GM21717 (cell line): ENCODE measurements at regions not wholly inside any gene's neighbourhood (a gene's known extent, or its start where the extent isn't known, plus 50 kb on each side); places are given as distances from the start of the nearest gene placed in this dataset.

Source experiments
- ATAC-seq: cut with Tn5 transposase; IDR thresholded peaks from one replicate; pipeline ENCODE4 v1.9.1; 2021; ENCODE audit warnings: mild to moderate bottlenecking, moderate library complexity; ENCODE audit not compliant: unreplicated experiment

- no peak for ATAC-seq
These were observed 195.7 kb downstream of the GASK1B start for GRCh38 chr4:157977086-157977485.

DNA sequence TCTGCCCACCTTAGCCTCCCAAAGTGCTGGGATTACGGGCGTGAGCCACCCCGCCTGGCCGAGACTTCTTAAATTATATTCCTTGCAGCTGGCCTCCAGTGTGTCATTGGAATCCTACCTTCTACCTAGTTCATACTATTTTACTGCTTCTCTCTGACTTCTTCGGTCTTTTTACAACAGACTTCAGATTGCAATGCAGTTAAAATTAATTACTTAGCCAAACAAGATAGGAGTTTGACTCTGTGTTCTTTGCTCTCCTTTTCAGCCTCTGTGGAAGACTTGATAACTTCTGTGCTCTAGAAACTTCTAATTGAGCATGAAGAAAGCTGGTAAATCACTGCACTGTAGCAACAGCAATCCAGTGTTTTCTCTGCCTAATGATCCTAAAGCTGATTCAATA lies 199.5 kb downstream of the GASK1B start:
- ATAC-seq = no peak

GRCh38 chr4:157964463-157964862 lies 208.4 kb downstream of the GASK1B start:
- ATAC-seq = no peak

- ATAC-seq = no peak
These were observed 211.4 kb downstream of the GASK1B start for GRCh38 chr4:157961229-157961990.

GRCh38 chr4:157957905-157958304 lies 214.9 kb downstream of the GASK1B start:
- no peak for ATAC-seq

- ATAC-seq = no peak
These were observed 230.8 kb downstream of the GASK1B start for GRCh38 chr4:157942017-157942416.

GRCh38 chr4:157934151-157934550 lies 238.7 kb downstream of the GASK1B start:
- no peak for ATAC-seq

GRCh38 chr4:157932936-157933335 lies 239.9 kb downstream of the GASK1B start:
- ATAC-seq = no peak

- ATAC-seq = no peak
These were observed 243.3 kb downstream of the GASK1B start for GRCh38 chr4:157929486-157929885.

DNA sequence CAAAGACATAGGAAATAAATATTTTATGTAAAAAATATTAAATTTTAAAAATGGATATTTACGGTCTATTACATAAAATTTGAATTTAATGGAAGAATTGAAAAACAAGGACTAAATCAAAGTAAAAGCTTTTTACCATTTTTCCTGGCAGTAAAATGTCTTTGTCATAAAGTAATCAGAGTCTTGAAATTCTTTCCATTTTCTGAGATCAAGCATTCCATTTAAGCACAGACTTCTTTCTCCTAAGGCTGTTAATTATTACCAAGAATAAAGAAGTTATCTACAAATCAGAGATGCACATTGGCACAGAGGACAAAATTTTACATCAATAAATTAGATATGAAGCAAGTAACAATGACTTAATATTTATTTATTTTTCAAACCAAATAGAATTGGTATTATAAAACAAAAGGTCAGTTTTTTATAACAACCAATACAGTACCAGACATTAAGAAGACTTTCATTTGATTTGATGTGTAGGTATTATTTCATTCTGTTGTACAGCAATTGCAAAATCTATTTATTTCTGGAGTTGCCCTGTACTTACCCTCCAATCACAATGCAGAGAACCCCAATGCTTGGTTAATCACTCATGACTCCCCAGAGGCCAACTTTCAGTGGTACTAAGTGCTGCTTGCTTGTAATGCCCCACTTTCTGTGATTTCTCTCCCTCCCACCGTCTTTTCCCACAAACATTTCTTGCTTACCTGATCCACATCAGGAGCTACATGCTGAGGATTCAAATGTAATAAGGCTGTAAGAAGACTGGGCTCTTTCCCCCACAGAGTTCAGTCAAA lies 254.6 kb downstream of the GASK1B start:
- no peak for ATAC-seq

- ATAC-seq = no peak
These were observed 260.6 kb downstream of the GASK1B start for GRCh38 chr4:157912212-157912611.

DNA sequence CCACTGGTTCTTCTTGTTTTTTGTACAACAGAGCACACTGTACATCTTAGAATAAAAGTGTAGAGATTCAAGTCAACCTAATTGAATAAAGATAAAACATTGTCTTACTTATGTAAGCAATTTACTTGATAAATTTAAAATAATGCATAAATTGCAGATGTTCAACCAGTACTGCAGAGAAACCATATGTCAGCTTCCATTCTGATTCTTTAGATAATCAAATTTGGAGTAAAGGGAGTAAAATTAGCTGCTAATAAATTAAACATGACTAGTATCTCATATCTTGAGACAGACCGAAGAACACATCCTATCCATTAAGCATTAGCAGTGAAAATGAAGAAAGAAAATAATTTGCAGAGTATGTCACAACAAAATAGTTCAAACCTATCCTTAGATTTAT lies 261.2 kb downstream of the GASK1B start:
- ATAC-seq = no peak

GRCh38 chr4:157908691-157909090 lies 264.1 kb downstream of the GASK1B start:
- ATAC-seq = no peak

DNA sequence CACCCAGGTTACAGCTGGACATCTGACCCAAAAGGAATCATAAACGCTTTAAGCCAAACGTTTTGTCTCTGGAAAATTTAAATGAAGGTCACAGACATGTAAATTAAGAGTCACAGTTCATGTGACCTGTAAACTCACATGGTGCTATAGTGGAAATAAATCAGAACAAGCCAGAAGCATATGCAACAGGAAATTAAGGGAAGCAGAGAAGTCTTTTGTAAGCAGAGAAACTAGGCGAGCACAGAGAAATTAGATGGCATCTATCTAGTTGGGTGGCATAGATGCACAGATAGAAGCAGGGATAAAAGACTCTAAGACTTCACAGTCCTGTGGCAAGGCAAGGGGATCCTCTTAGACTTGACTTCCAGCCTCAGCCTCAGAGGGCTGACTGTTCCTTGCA lies 264.8 kb downstream of the GASK1B start:
- no peak for ATAC-seq

GRCh38 chr4:157907226-157907946 lies 265.4 kb downstream of the GASK1B start:
- no peak for ATAC-seq

DNA sequence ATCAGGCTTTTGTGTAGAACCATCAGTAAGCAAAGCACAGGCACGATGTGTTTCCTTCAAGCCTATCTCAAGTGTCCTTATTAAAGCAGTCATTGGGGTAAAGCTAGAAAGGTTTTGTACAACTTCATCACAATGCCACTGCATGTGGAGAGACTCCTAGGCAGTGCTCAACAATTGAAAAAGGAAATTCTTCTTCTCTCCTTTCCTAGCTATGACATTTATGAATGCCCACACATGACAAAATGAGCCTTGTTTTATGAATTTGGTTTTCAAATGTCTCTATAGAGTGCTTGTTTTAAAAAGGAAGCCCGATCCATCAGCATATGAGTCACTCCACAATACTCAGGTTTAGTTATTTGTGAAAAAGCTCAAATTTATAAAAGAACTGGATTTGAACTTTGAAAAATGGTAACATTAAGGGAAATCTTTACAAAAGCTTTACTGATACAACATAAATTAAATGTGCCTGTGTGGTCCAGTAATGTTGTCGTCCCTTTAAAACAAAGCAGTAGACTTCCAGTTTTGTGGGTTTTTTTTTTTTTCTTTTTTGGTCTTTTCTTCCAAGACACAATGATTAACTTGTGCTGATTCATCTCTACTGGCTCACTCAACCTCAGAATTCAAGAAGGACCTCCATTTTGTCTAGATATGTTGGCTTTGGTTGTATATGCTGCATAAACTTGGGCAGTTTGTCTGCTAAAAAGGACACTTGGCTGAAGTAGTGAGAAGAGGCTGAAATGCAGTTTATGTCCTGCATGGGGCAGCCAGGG lies 273.8 kb downstream of the GASK1B start:
- no peak for ATAC-seq

DNA sequence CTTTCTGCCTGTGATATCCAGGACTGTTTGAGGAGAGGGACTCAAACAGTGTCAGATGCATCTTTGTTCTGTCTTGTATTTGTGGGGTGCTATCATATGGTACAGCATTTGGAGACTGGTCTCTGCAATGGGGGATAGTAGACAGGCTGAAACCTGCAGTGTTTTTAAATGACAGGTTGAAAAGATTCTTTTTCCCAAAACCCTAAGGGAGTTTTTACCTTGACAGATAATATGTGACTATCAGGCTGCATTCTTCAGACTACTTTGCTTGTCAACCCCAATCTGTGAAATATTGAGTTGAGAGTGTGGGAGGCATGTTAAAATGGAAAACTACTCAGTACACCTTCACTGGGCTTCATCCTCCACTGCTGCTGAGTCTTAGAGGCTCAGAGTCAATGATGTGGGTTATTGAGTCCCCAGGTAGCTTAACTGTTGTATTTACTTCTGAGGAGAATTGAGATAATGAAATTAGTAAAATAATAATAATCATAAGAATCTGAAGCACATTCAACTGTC lies 274.9 kb downstream of the GASK1B start:
- no peak for ATAC-seq

DNA sequence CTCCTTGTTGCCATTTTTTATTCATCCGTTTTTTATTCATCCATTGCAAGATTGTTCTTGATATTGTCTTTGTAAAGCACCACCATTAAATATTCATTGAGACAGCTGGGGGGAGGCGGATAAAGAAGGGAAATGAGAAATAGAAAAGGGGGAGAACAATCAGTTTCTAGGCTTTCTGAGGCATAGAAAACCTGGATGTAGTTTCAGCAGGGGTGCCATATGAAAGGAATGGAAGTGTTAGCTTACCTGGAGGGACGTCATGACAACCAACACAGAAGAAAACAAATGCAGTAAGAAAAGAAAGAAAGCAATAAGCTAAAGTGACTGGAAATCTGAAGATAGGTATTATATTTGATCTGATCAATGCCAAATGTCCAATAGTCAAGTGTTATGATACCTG lies 276.1 kb downstream of the GASK1B start:
- no peak for ATAC-seq

- no peak for ATAC-seq
These were observed 277.6 kb downstream of the GASK1B start for GRCh38 chr4:157895205-157895604.

DNA sequence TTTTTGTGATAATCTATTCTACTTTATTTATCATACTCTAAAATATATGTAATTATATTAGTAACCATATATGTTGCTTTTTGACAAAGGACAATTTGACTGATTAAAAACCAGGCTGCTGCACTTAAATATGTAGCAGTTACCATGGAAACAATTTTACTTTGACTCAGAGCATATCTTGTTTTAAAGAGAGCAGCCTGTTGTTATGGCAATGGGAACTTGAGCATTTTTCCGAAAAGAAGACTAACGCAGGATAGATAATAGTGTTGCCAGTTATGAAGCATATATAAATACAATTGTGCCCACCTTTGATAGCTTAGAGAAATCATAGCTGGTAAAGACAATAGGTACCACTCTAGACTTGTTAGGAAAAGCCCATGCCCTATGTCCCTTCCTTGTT lies 283.0 kb downstream of the GASK1B start:
- ATAC-seq = no peak

- ATAC-seq = no peak
These were observed 284.5 kb downstream of the GASK1B start for GRCh38 chr4:157888281-157888680.
